ENCODE measurements at regions not wholly inside any gene's neighbourhood (a gene's known extent, or its start where the extent isn't known, plus 50 kb on each side); places are given as distances from the start of the nearest gene placed in this dataset.
"Not testable (repeated sequence)": the region's sequence is repeated elsewhere in the genome, so short reads cannot be mapped to it uniquely, and the experiment has no call there.

DNA sequence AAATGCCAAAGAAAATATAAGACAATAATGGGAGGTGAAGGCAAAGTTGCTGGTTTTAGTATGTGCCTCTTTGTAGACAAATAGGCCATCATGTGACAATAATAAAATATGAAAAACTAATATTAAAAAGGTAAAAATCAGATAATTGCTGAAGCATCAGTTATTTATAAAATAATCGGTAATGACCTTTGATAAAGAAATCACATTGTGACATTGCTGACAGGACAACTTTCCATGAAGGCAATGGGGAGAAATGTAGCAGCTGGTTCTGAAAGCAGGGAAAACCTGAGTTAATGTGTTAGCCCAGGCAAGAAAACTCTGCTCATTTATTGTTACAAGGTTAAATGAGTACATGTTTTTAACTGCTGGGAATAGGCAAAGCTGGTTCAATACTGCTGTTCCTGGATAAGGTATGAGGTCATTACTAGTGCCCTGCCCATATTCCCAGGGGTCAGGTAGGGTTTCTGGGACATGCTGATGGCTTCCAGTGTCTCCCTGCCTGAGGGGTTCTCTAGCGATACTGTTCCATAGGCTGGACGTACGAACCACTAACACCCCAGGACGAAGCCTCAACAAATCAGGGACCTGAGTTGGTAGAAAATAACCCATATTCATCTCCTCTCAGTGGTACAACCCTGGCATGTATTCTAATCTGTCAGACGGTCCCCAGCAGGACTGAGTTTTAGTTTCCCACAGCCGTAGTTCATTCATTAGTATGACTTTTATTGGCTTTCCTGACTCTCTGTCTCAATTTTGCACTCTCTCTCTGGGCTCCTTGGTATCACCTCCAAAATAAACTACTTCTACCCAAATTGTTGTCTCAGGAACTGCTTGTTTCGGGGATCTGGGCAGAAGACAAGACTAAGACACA, 355.9 kb downstream of the TXNL1 start:
- Histone ChIP-seq H3K9me3 (ENCODE audit: control insufficient read depth in 3 of 3, low read length in 3 of 3) (no peaks in the 10 kb centered on the region), H3K9ac (ENCODE audit: low read depth in 1 of 3, low read length in 3 of 3) (no peak overlapping the region), H3K4me1 (ENCODE audit: control insufficient read depth in 3 of 3, insufficient read depth in 3 of 3, low read length in 3 of 3) (no peaks in the 10 kb centered on the region)

DNA sequence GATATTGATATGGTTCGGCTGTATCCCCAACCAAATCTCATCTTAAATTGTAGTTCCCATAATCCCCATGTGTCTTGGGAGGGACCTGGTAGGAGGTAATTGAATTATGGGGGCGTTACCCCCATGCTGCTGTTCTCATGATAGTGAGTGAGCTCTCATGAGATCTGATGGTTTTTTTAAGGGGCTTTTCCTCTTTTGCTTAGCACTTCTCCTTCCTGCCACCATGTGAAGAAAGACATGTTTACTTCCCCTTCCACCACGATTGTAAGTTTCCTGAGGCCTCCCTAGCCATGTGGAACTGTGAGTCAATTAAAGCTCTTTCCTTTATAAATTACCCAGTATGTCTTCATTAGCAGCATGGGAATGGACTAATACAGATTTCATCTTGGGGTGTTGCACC, 358.6 kb downstream of the TXNL1 start:
- H3K27ac ChIP-seq (ENCODE audit: low read depth, low read length); H3K4me1 ChIP-seq (ENCODE audit: control insufficient read depth in 3 of 3, insufficient read depth in 3 of 3, low read length in 3 of 3); H3K4me3 ChIP-seq (ENCODE audit: low read length in 3 of 3); H3K27me3 ChIP-seq (ENCODE audit: control insufficient read depth in 3 of 3, insufficient read depth in 3 of 3, low read length in 3 of 3); H3K9me3 ChIP-seq (ENCODE audit: control insufficient read depth in 3 of 3, low read length in 3 of 3); H3K9ac ChIP-seq (ENCODE audit: low read depth in 1 of 3, low read length in 3 of 3); H3K36me3 ChIP-seq (ENCODE audit: control insufficient read depth in 3 of 3, insufficient read depth in 3 of 3, low read length in 3 of 3): not testable (repeated sequence)

More for the DNA sequence above, 355.9 kb downstream of the TXNL1 start:
- no peak overlapping the region for H3K4me3 ChIP-seq (ENCODE audit: low read length in 3 of 3)
- H3K27ac ChIP-seq (ENCODE audit: low read depth, low read length), result no peak overlapping the region
- no peaks in the 10 kb centered on the region for H3K27me3 ChIP-seq (ENCODE audit: control insufficient read depth in 3 of 3, insufficient read depth in 3 of 3, low read length in 3 of 3)
- H3K36me3 ChIP-seq (ENCODE audit: control insufficient read depth in 3 of 3, insufficient read depth in 3 of 3, low read length in 3 of 3), result no peaks in the 10 kb centered on the region

GRCh38 chr18:56278421-56279003, 359.9 kb downstream of the TXNL1 start:
- Histone ChIP-seq H3K9ac (ENCODE audit: low read depth in 1 of 3, low read length in 3 of 3) (no peak overlapping the region), H3K27me3 (ENCODE audit: control insufficient read depth in 3 of 3, insufficient read depth in 3 of 3, low read length in 3 of 3) (no peaks in the 10 kb centered on the region), H3K27ac (ENCODE audit: low read depth, low read length) (no peak overlapping the region), H3K4me3 (ENCODE audit: low read length in 3 of 3) (no peak overlapping the region), H3K9me3 (ENCODE audit: control insufficient read depth in 3 of 3, low read length in 3 of 3) (no peaks in the 10 kb centered on the region), H3K4me1 (ENCODE audit: control insufficient read depth in 3 of 3, insufficient read depth in 3 of 3, low read length in 3 of 3) (no peaks in the 10 kb centered on the region), H3K36me3 (ENCODE audit: control insufficient read depth in 3 of 3, insufficient read depth in 3 of 3, low read length in 3 of 3) (no peaks in the 10 kb centered on the region)

GRCh38 chr18:56276466-56276865, 361.9 kb downstream of the TXNL1 start:
- Histone ChIP-seq H3K36me3 (ENCODE audit: control insufficient read depth in 3 of 3, insufficient read depth in 3 of 3, low read length in 3 of 3) (no peaks in the 10 kb centered on the region), H3K9ac (ENCODE audit: low read depth in 1 of 3, low read length in 3 of 3) (no peak overlapping the region), H3K4me3 (ENCODE audit: low read length in 3 of 3) (no peak overlapping the region), H3K9me3 (ENCODE audit: control insufficient read depth in 3 of 3, low read length in 3 of 3) (no peaks in the 10 kb centered on the region), H3K4me1 (ENCODE audit: control insufficient read depth in 3 of 3, insufficient read depth in 3 of 3, low read length in 3 of 3) (no peaks in the 10 kb centered on the region), H3K27ac (ENCODE audit: low read depth, low read length) (no peak overlapping the region), H3K27me3 (ENCODE audit: control insufficient read depth in 3 of 3, insufficient read depth in 3 of 3, low read length in 3 of 3) (no peaks in the 10 kb centered on the region)

DNA sequence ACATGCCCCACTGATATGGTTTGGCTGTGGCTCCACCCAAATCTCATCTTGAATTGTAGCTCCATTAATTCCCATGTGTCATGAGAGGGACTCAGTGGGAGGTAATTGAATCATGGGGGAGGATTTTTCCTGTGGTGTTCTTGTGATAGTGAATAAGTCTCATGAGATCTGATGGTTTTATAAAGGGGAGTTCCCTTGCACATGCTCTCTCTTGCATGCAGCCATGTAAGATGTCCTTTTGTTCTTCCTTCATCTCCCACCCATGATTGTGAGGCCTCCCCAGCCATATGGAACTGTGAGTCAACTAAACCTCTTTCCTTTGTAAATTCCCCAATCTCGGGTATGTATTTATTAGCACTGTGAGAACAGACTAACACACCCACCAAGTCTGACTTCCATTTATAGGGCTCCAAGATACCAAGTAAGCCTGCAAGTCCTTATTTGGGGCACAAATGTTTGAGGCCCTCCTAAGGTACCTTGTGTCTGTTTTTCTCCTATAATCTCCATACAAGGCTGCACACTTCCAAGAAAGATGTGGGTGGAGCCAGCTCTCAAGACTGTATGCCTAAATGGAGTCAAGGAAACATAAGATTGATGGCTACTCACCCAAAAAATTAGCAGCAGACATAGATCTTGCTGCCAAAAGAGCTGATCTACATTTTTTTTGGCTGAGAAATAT, 364.7 kb downstream of the TXNL1 start:
- H3K9me3 ChIP-seq (ENCODE audit: control insufficient read depth in 3 of 3, low read length in 3 of 3), result no peaks in the 10 kb centered on the region
- no peaks in the 10 kb centered on the region for H3K36me3 ChIP-seq (ENCODE audit: control insufficient read depth in 3 of 3, insufficient read depth in 3 of 3, low read length in 3 of 3)
- H3K4me1 ChIP-seq (ENCODE audit: control insufficient read depth in 3 of 3, insufficient read depth in 3 of 3, low read length in 3 of 3), result no peaks in the 10 kb centered on the region
- H3K27me3 ChIP-seq (ENCODE audit: control insufficient read depth in 3 of 3, insufficient read depth in 3 of 3, low read length in 3 of 3), result no peaks in the 10 kb centered on the region
- no peak overlapping the region for H3K27ac ChIP-seq (ENCODE audit: low read depth, low read length)
- H3K9ac ChIP-seq (ENCODE audit: low read depth in 1 of 3, low read length in 3 of 3), result no peak overlapping the region
- H3K4me3 ChIP-seq (ENCODE audit: low read length in 3 of 3), result no peak overlapping the region

- Histone ChIP-seq H3K9ac (ENCODE audit: low read depth in 1 of 3, low read length in 3 of 3) (no peak overlapping the region), H3K4me1 (ENCODE audit: control insufficient read depth in 3 of 3, insufficient read depth in 3 of 3, low read length in 3 of 3) (no peaks in the 10 kb centered on the region), H3K4me3 (ENCODE audit: low read length in 3 of 3) (no peak overlapping the region), H3K27ac (ENCODE audit: low read depth, low read length) (no peak overlapping the region), H3K9me3 (ENCODE audit: control insufficient read depth in 3 of 3, low read length in 3 of 3) (no peaks in the 10 kb centered on the region), H3K27me3 (ENCODE audit: control insufficient read depth in 3 of 3, insufficient read depth in 3 of 3, low read length in 3 of 3) (no peaks in the 10 kb centered on the region), H3K36me3 (ENCODE audit: control insufficient read depth in 3 of 3, insufficient read depth in 3 of 3, low read length in 3 of 3) (no peaks in the 10 kb centered on the region)
Measured at GRCh38 chr18:56270671-56271250, 367.6 kb downstream of the TXNL1 start.

GRCh38 chr18:56269958-56270357, 368.4 kb downstream of the TXNL1 start:
- H3K9ac ChIP-seq (ENCODE audit: low read depth in 1 of 3, low read length in 3 of 3), result no peak overlapping the region
- no peak overlapping the region for H3K27ac ChIP-seq (ENCODE audit: low read depth, low read length)
- no peaks in the 10 kb centered on the region for H3K36me3 ChIP-seq (ENCODE audit: control insufficient read depth in 3 of 3, insufficient read depth in 3 of 3, low read length in 3 of 3)
- H3K9me3 ChIP-seq (ENCODE audit: control insufficient read depth in 3 of 3, low read length in 3 of 3), result no peaks in the 10 kb centered on the region
- no peaks in the 10 kb centered on the region for H3K27me3 ChIP-seq (ENCODE audit: control insufficient read depth in 3 of 3, insufficient read depth in 3 of 3, low read length in 3 of 3)
- H3K4me1 ChIP-seq (ENCODE audit: control insufficient read depth in 3 of 3, insufficient read depth in 3 of 3, low read length in 3 of 3), result no peaks in the 10 kb centered on the region
- H3K4me3 ChIP-seq (ENCODE audit: low read length in 3 of 3), result no peak overlapping the region

GRCh38 chr18:56268952-56269351, 369.4 kb downstream of the TXNL1 start:
- Histone ChIP-seq H3K27ac (ENCODE audit: low read depth, low read length) (no peak overlapping the region), H3K4me3 (ENCODE audit: low read length in 3 of 3) (no peak overlapping the region), H3K9ac (ENCODE audit: low read depth in 1 of 3, low read length in 3 of 3) (no peak overlapping the region), H3K9me3 (ENCODE audit: control insufficient read depth in 3 of 3, low read length in 3 of 3) (no peaks in the 10 kb centered on the region), H3K4me1 (ENCODE audit: control insufficient read depth in 3 of 3, insufficient read depth in 3 of 3, low read length in 3 of 3) (no peaks in the 10 kb centered on the region), H3K27me3 (ENCODE audit: control insufficient read depth in 3 of 3, insufficient read depth in 3 of 3, low read length in 3 of 3) (no peaks in the 10 kb centered on the region), H3K36me3 (ENCODE audit: control insufficient read depth in 3 of 3, insufficient read depth in 3 of 3, low read length in 3 of 3) (no peaks in the 10 kb centered on the region)

- no peak overlapping the region for H3K4me3 ChIP-seq (ENCODE audit: low read length in 3 of 3)
Measured at GRCh38 chr18:56267334-56267733, 371.1 kb downstream of the TXNL1 start.

GRCh38 chr18:56258178-56258577, 380.2 kb downstream of the TXNL1 start:
- Histone ChIP-seq H3K36me3 (ENCODE audit: control insufficient read depth in 3 of 3, insufficient read depth in 3 of 3, low read length in 3 of 3) (no peaks in the 10 kb centered on the region), H3K27ac (ENCODE audit: low read depth, low read length) (no peak overlapping the region), H3K4me1 (ENCODE audit: control insufficient read depth in 3 of 3, insufficient read depth in 3 of 3, low read length in 3 of 3) (no peaks in the 10 kb centered on the region), H3K9ac (ENCODE audit: low read depth in 1 of 3, low read length in 3 of 3) (no peak overlapping the region), H3K4me3 (ENCODE audit: low read length in 3 of 3) (no peak overlapping the region), H3K9me3 (ENCODE audit: control insufficient read depth in 3 of 3, low read length in 3 of 3) (no peaks in the 10 kb centered on the region), H3K27me3 (ENCODE audit: control insufficient read depth in 3 of 3, insufficient read depth in 3 of 3, low read length in 3 of 3) (no peaks in the 10 kb centered on the region)

More at GRCh38 chr18:56267334-56267733, 371.1 kb downstream of the TXNL1 start:
- no peaks in the 10 kb centered on the region for H3K9me3 ChIP-seq (ENCODE audit: control insufficient read depth in 3 of 3, low read length in 3 of 3)
- no peaks in the 10 kb centered on the region for H3K27me3 ChIP-seq (ENCODE audit: control insufficient read depth in 3 of 3, insufficient read depth in 3 of 3, low read length in 3 of 3)
- no peak overlapping the region for H3K27ac ChIP-seq (ENCODE audit: low read depth, low read length)
- no peaks in the 10 kb centered on the region for H3K4me1 ChIP-seq (ENCODE audit: control insufficient read depth in 3 of 3, insufficient read depth in 3 of 3, low read length in 3 of 3)
- H3K9ac ChIP-seq (ENCODE audit: low read depth in 1 of 3, low read length in 3 of 3), result no peak overlapping the region
- no peaks in the 10 kb centered on the region for H3K36me3 ChIP-seq (ENCODE audit: control insufficient read depth in 3 of 3, insufficient read depth in 3 of 3, low read length in 3 of 3)
